DOHH2 (cell line): ENCODE measurements at regions not wholly inside any gene's neighbourhood (a gene's known extent, or its start where the extent isn't known, plus 50 kb on each side); places are given as distances from the start of the nearest gene placed in this dataset.

Experiments
- EZH2phosphoT487 ChIP-seq: fragments of 200-600 bp; sonication (generic); IDR thresholded peaks from 2 replicates; pipeline ENCODE4 v1.6.1; 2017; ENCODE audit warnings: borderline replicate concordance, mild to moderate bottlenecking, antibody characterized with exemption, low read length, moderate library complexity, mixed read lengths
- TF ChIP-seq, protein P1 (sequence below): fragments of 200-600 bp; sonication (generic); IDR thresholded peaks from one replicate; pipeline ENCODE4 v1.5.1; 2014; ENCODE audit warnings: antibody characterized with exemption, mild to moderate bottlenecking, low read depth, low read length; ENCODE audit not compliant: poor library complexity, severe bottlenecking

DNA sequence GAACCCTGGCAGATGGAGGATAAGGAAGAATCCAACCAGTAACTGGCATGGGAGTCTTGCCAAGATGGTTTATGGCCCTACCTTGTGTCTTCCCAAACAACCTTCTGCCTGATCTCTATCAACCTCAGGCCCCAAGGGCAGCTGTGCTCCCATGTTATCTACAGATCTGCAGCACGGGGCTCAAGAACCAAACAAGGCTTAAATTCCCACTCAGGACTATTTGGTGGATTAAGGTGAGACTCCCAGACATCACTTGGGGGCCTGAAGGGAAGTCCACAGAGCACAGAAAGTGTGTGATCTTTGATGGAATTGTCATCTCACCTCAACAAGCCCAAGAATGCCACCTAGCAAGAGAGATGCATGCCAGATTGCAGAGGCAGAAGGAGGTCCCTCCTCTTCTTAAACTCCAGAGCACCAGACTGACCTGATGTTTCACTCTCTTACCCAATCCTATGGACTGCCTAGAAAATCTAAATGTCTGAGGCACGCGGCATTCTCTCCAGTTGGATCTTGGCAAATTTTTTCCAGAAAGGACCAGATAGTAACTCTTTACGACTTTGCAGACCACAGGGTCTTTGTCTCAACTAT lies 759.5 kb upstream of the TBX3 start:
- TF ChIP-seq, protein P1, sequence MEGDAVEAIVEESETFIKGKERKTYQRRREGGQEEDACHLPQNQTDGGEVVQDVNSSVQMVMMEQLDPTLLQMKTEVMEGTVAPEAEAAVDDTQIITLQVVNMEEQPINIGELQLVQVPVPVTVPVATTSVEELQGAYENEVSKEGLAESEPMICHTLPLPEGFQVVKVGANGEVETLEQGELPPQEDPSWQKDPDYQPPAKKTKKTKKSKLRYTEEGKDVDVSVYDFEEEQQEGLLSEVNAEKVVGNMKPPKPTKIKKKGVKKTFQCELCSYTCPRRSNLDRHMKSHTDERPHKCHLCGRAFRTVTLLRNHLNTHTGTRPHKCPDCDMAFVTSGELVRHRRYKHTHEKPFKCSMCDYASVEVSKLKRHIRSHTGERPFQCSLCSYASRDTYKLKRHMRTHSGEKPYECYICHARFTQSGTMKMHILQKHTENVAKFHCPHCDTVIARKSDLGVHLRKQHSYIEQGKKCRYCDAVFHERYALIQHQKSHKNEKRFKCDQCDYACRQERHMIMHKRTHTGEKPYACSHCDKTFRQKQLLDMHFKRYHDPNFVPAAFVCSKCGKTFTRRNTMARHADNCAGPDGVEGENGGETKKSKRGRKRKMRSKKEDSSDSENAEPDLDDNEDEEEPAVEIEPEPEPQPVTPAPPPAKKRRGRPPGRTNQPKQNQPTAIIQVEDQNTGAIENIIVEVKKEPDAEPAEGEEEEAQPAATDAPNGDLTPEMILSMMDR, result no peak
- TF ChIP-seq EZH2phosphoT487, result no peak
